MCF 10A (cell line): ENCODE measurements at regions not wholly inside any gene's neighbourhood (a gene's known extent, or its start where the extent isn't known, plus 50 kb on each side); places are given as distances from the start of the nearest gene placed in this dataset.

Experiments used
- BruUV-seq: library from RNA; stranded (reverse); fragments of 400-500 nt; replicated peaks from 2 replicates; lab custom pipeline; 2021; lab: Mats Ljungman, UMichigan
- CTCF ChIA-PET: fragments of 300-600 bp; sonication (Branson Sonifier 250); formaldehyde crosslinking; extraction: SDS; loops from one replicate; lab custom pipeline; 2021; ENCODE audit warnings: antibody characterized with exemption, inconsistent platforms; lab: Yijun Ruan, JAX
- POLR2A ChIA-PET: fragments of 300-600, 350-650 bp; sonication (Branson Sonifier 250); formaldehyde crosslinking; extraction: SDS; loops from one replicate; lab custom pipeline; 2020; ENCODE audit warnings: antibody characterized with exemption, inconsistent platforms; lab: Yijun Ruan, JAX
- DNase-seq: peaks from one replicate; pipeline ENCODE4 v3.0.0-alpha.2; 2018; ENCODE audit not compliant: unreplicated experiment
- H3K27ac Mint-ChIP-seq: one replicate; pipeline ENCODE4 v1.8.0; 2022; ENCODE audit warnings: mild to moderate bottlenecking, low read depth, mixed read lengths; ENCODE audit not compliant: unreplicated experiment
- H3K27me3 Mint-ChIP-seq: one replicate; pipeline ENCODE4 v1.8.0; 2022; ENCODE audit warnings: mixed read lengths; ENCODE audit not compliant: insufficient read depth, unreplicated experiment
- H3K36me3 Mint-ChIP-seq: one replicate; pipeline ENCODE4 v1.8.0; 2022; ENCODE audit warnings: mild to moderate bottlenecking, moderate library complexity, mixed read lengths; ENCODE audit not compliant: insufficient read depth, unreplicated experiment
- H3K4me1 Mint-ChIP-seq: one replicate; pipeline ENCODE4 v1.8.0; 2022; ENCODE audit warnings: mixed read lengths; ENCODE audit not compliant: insufficient read depth, unreplicated experiment
- H3K4me3 Mint-ChIP-seq: one replicate; pipeline ENCODE4 v1.8.0; 2022; ENCODE audit warnings: mild to moderate bottlenecking, moderate library complexity, mixed read lengths; ENCODE audit not compliant: unreplicated experiment
- H3K9me3 Mint-ChIP-seq: one replicate; pipeline ENCODE4 v1.8.0; 2022; ENCODE audit warnings: mixed read lengths; ENCODE audit not compliant: unreplicated experiment
- CTCF ChIP-seq: fragments of 200-600 bp; IDR thresholded peaks from one replicate; pipeline ENCODE4 v1.8.0; 2022; ENCODE audit warnings: antibody characterized with exemption, mild to moderate bottlenecking; ENCODE audit not compliant: unreplicated experiment
- intact Hi-C: fragments of 100-400 bp; cut with micrococcal nuclease; formaldehyde crosslinking; loops from 2 replicates; pipeline ENCODE4 v1.14.1; 2022

GRCh38 chr6:2488578-2488977 is 243.2 kb upstream of the GMDS start:
- Mint-ChIP-seq H3K27me3 (no peaks in the 10 kb centered on the region), H3K36me3 (no peaks in the 10 kb centered on the region), H3K4me1 (peaks cover 4% of the 10 kb centered on the region), H3K9me3 (peaks cover 6% of the 10 kb centered on the region), H3K4me3 (no peak overlapping the region), H3K27ac (no peak overlapping the region)
- no TSS peak for BruUV-seq
- TF ChIP-seq CTCF: no peak
- CTCF ChIA-PET: no interaction called here
- intact Hi-C loops: no loop called here
- POLR2A ChIA-PET: interaction anchor here (1.0 kb wide), 1 partner anchor 9 kb away, joined by 5 read pairs; no protein-coding TSS in a partner anchor
- DNase-seq: no peak

GRCh38 chr6:2485116-2485515 is 239.7 kb upstream of the GMDS start:
- no peaks in the 10 kb centered on the region for H3K27me3 Mint-ChIP-seq
- no peak for TF ChIP-seq CTCF
- no TSS peak for BruUV-seq
- POLR2A ChIA-PET: no interaction called here
- no peak overlapping the region for H3K27ac Mint-ChIP-seq
- CTCF ChIA-PET: no interaction called here
- DNase-seq: peak; percentile 20
- intact Hi-C loops: no loop called here
- H3K4me1 Mint-ChIP-seq: peaks cover 4% of the 10 kb centered on the region
- H3K36me3 Mint-ChIP-seq: no peaks in the 10 kb centered on the region
- H3K4me3 Mint-ChIP-seq: no peak overlapping the region
- H3K9me3 Mint-ChIP-seq: peaks cover 22% of the 10 kb centered on the region

- BruUV-seq: no TSS peak
- no peak overlapping the region for H3K4me3 Mint-ChIP-seq
- ChIA-PET CTCF (interaction anchor here (0.7 kb wide), 2 partner anchors 66 to 277 kb away, joined by 3 read pairs; no protein-coding TSS in a partner anchor), POLR2A (interaction anchor here (0.5 kb wide), 1 partner anchor 835 kb away, joined by 3 read pairs; no protein-coding TSS in a partner anchor)
- H3K9me3 Mint-ChIP-seq: peaks cover 22% of the 10 kb centered on the region
- no peak for DNase-seq
- no peaks in the 10 kb centered on the region for H3K27me3 Mint-ChIP-seq
- H3K4me1 Mint-ChIP-seq: peaks cover 10% of the 10 kb centered on the region
- H3K27ac Mint-ChIP-seq: no peak overlapping the region
- H3K36me3 Mint-ChIP-seq: peaks cover 4% of the 10 kb centered on the region
- intact Hi-C loops: no loop called here
- TF ChIP-seq CTCF: no peak
These were observed 237.4 kb upstream of the GMDS start for GRCh38 chr6:2482773-2483172.

- CTCF ChIA-PET: interaction anchor here (0.7 kb wide), 1 partner anchor 74 kb away, joined by 3 read pairs; no protein-coding TSS in a partner anchor
- Mint-ChIP-seq H3K27ac (no peak overlapping the region), H3K27me3 (no peaks in the 10 kb centered on the region), H3K9me3 (peaks cover 22% of the 10 kb centered on the region), H3K4me1 (peaks cover 16% of the 10 kb centered on the region), H3K36me3 (peaks cover 9% of the 10 kb centered on the region), H3K4me3 (no peak overlapping the region)
- no TSS peak for BruUV-seq
- TF ChIP-seq CTCF: no peak
- DNase-seq: no peak
- POLR2A ChIA-PET: no interaction called here
- intact Hi-C loops: no loop called here
These were observed 235.9 kb upstream of the GMDS start for GRCh38 chr6:2481307-2481706.
